BJ (cell line): ENCODE measurements at regions not wholly inside any gene's neighbourhood (a gene's known extent, or its start where the extent isn't known, plus 50 kb on each side); places are given as distances from the start of the nearest gene placed in this dataset.

Source experiments
- CTCF ChIA-PET: fragments of 350-600 bp; formaldehyde crosslinking; extraction: SDS; loops from one replicate; lab custom pipeline; 2021; ENCODE audit warnings: antibody characterized with exemption, inconsistent platforms; lab: Yijun Ruan, JAX
- POLR2A ChIA-PET: fragments of 300-600 bp; sonication (Branson Sonifier 250); formaldehyde crosslinking; extraction: SDS; loops from one replicate; lab custom pipeline; 2021; ENCODE audit warnings: antibody characterized with exemption; lab: Charles Lee
- DNase-seq: peaks from one replicate; pipeline ENCODE4 v3.0.0-alpha.2; 2011; ENCODE audit warnings: low read depth
- H3K27me3 ChIP-seq: 2 replicates; pipeline ENCODE4 v1.6.0; 2011; ENCODE audit warnings: low read length; ENCODE audit not compliant: control insufficient read depth, insufficient read depth
- H3K36me3 ChIP-seq: 2 replicates; pipeline ENCODE4 v1.5.1; 2011; ENCODE audit warnings: low read length; ENCODE audit not compliant: control insufficient read depth, insufficient read depth
- H3K4me3 ChIP-seq: 2 replicates; pipeline ENCODE4 v1.5.1; 2011; ENCODE audit warnings: low read depth, mild to moderate bottlenecking, control low read depth, low read length
- TF ChIP-seq, protein P1 (sequence below): IDR thresholded peaks from 2 replicates; pipeline ENCODE4 v1.5.1; 2011; ENCODE audit warnings: low read depth, mild to moderate bottlenecking, control low read depth, inconsistent platforms, low read length, moderate library complexity; ENCODE audit not compliant: insufficient read depth

DNA sequence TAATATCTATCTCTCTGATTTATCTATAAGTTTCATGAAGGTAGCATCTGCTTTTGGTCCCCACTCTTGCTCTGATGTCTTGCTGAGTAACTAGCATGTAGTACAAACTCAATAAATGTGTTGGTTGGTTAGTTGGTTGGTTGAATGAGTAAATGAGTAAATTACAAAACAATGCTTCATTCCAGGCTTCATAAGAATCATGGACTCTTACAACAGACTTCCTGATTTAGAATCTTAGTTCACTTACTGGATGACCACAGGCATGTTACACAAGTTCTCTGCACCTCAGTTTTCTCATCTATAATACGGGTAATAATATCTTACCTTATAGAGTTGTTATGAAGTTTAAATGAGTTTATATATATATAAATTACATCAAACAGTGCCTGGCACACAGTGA, 98.6 kb downstream of the ZNF281 start:
- no peak for DNase-seq
- POLR2A ChIA-PET: no interaction called here
- no peak overlapping the region for H3K4me3 ChIP-seq
- no peaks in the 10 kb centered on the region for H3K27me3 ChIP-seq
- CTCF ChIA-PET: interaction anchor here (1.2 kb wide), 1 partner anchor 66 kb away, joined by 3 read pairs; no protein-coding TSS in a partner anchor
- TF ChIP-seq, protein P1, sequence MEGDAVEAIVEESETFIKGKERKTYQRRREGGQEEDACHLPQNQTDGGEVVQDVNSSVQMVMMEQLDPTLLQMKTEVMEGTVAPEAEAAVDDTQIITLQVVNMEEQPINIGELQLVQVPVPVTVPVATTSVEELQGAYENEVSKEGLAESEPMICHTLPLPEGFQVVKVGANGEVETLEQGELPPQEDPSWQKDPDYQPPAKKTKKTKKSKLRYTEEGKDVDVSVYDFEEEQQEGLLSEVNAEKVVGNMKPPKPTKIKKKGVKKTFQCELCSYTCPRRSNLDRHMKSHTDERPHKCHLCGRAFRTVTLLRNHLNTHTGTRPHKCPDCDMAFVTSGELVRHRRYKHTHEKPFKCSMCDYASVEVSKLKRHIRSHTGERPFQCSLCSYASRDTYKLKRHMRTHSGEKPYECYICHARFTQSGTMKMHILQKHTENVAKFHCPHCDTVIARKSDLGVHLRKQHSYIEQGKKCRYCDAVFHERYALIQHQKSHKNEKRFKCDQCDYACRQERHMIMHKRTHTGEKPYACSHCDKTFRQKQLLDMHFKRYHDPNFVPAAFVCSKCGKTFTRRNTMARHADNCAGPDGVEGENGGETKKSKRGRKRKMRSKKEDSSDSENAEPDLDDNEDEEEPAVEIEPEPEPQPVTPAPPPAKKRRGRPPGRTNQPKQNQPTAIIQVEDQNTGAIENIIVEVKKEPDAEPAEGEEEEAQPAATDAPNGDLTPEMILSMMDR: no peak
- no peaks in the 10 kb centered on the region for H3K36me3 ChIP-seq

DNA sequence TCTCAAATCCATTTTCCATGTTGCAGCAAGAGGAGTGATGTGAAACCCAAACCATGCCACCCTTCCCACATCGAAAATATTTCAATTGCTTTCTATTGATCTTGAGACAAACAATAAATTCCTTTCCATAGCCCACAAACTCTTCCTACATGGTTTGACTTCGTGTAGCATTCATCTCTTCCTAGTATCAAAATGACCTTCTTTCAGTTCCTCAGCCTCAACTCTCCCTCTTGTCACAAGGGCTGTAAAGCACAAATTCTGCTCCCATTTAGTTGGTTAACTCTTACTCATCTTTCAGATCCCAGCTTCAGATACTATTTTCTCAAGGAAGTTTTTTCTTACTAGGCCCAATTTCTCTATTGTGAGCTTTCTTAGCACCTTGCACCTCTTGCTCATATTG, 99.0 kb downstream of the ZNF281 start:
- no peak for DNase-seq
- TF ChIP-seq, protein P1: no peak
- ChIA-PET POLR2A (no interaction called here), CTCF (interaction anchor here (0.8 kb wide), 1 partner anchor 627 kb away, joined by 3 read pairs; no protein-coding TSS in a partner anchor)
- Histone ChIP-seq H3K27me3 (no peaks in the 10 kb centered on the region), H3K4me3 (no peak overlapping the region), H3K36me3 (no peaks in the 10 kb centered on the region)

DNA sequence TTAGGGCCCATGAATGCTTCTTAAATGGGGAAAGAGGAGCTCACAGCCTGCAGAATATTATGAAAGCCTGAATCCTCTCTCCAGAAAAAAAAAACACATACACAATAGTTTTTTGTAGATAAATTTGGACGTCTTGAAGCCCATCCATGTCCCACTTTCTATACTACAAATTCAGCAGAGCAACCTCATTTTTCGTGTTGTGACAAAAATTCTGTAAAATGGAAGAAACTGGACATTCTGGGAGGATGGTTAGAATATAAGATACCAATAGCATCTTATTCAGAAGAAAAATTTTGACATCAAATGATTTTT, 102.1 kb downstream of the ZNF281 start:
- POLR2A ChIA-PET: no interaction called here
- Histone ChIP-seq H3K36me3 (no peaks in the 10 kb centered on the region), H3K4me3 (no peak overlapping the region), H3K27me3 (no peaks in the 10 kb centered on the region)
- CTCF ChIA-PET: interaction anchor here (0.6 to 1.4 kb wide), 10 partner anchors 9 to 621 kb away, joined by 3 to 9 read pairs (median 3); no protein-coding TSS in a partner anchor
- TF ChIP-seq, protein P1: no peak
- no peak for DNase-seq

DNA sequence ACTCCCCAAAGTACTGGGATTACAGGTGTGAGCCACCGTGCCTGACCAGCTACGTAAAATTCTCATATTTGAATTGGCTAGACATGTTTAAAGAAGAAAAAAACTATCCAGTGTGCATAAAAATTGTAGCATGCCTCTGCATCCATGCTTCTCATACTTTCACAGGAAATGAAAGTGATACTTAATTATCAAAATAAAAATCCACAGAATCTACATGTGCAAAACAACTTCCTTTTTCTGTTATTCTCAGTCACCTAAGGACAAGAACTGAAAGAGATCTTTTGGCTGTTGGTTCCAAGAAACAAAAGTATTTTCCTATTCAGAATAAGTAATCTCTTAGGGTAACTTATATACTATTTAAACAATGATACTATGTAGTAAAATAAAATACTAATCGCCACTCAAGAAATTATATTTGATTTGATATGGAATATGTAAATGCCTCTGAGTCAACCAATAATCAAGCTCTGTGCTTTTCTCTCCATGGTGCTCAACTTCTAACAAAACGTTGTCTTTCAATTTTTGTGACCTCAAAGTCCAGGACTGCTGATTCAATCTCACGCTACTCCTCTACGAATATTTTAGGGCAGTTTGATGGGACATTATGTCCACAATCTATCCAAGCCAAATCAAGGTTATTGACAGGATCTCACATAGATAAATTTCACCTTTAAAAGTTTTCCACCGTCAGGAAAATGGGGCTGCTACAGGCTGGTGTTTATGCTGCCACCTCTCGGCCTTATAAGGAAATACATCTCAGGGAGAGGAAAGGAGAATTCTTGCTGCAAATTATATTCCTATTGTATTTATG, 102.7 kb downstream of the ZNF281 start:
- Histone ChIP-seq H3K4me3 (no peak overlapping the region), H3K36me3 (no peaks in the 10 kb centered on the region), H3K27me3 (no peaks in the 10 kb centered on the region)
- DNase-seq: no peak
- TF ChIP-seq, protein P1: peak; percentile 82
- ChIA-PET POLR2A (no interaction called here), CTCF (interaction anchor here (0.5 to 1.4 kb wide), 15 partner anchors 10 to 620 kb away, joined by 3 to 9 read pairs (median 3); no protein-coding TSS in a partner anchor)

DNA sequence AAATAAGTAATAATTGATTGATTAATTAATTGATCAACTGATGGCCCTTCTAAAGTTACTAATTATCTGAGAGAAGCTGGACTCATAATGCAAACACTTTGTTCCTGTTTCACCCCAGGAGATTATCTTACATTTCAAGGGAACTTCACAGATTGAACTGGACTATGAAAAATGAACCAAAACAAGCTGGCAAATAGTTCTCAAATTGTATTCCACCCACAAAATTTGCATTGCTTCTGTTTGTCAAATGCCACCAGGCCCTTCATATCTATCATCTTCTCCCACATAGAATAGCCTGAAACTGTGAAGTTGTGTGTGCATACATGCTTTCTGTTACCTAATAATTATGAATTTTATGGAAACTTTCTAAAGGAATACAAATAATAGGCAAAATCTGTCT, 104.0 kb downstream of the ZNF281 start:
- DNase-seq: no peak

More for the DNA sequence above, 104.0 kb downstream of the ZNF281 start:
- Histone ChIP-seq H3K36me3 (no peaks in the 10 kb centered on the region), H3K4me3 (no peak overlapping the region), H3K27me3 (no peaks in the 10 kb centered on the region)
- TF ChIP-seq, protein P1: no peak
- CTCF ChIA-PET: interaction anchor here (0.8 to 1.8 kb wide), 6 partner anchors 9 to 197 kb away, joined by 3 to 5 read pairs (median 4); no protein-coding TSS in a partner anchor
- POLR2A ChIA-PET: no interaction called here
